Stomach (tissue), 8 donors: ENCODE measurements at regions not wholly inside any gene's neighbourhood (a gene's known extent, or its start where the extent isn't known, plus 50 kb on each side); places are given as distances from the start of the nearest gene placed in this dataset.
"Not testable (repeated sequence)": the region's sequence is repeated elsewhere in the genome, so short reads cannot be mapped to it uniquely, and the experiment has no call there.

Source experiments
- DNase-seq, 2 donors: peaks; one replicate each; pipeline versions ENCODE4 v3.0.0 to v3.0.0-alpha.2; 2013 to 2019
- H3K27ac ChIP-seq, 5 donors: fragments of 200-600 bp in 4 of 5; sonication (generic) in 4 of 5; one replicate each; pipeline ENCODE4 v1.5.1; 2013 to 2019; ENCODE audit warnings: mild to moderate bottlenecking in 1 of 5, moderate library complexity in 1 of 5
- H3K27me3 ChIP-seq, 3 donors: fragments of 200-600 bp; sonication (generic); one replicate each; pipeline ENCODE4 v1.5.1; 2017 to 2019; ENCODE audit warnings: mixed run types in 1 of 3
- H3K36me3 ChIP-seq, 4 donors: fragments of 200-600 bp; sonication (generic); 1 replicate in 3 of 4; 2 replicates in 1 of 4; pipeline ENCODE4 v1.5.1; 2016 to 2019
- H3K4me1 ChIP-seq, 4 donors: fragments of 200-600 bp; sonication (generic); one replicate each; pipeline ENCODE4 v1.5.1; 2016 to 2019
- H3K4me3 ChIP-seq, 4 donors: fragments of 200-600 bp; sonication (generic) in 3 of 4; one replicate each; pipeline ENCODE4 v1.5.1; 2016 to 2019; ENCODE audit warnings: mild to moderate bottlenecking in 1 of 4
- H3K9me3 ChIP-seq, 4 donors: fragments of 200-600 bp; sonication (generic); one replicate each; pipeline ENCODE4 v1.5.1; 2016 to 2019
- EP300 ChIP-seq: sonication (generic); formaldehyde crosslinking; IDR thresholded peaks from one replicate; pipeline ENCODE4 v1.6.1; 2017; ENCODE audit warnings: antibody characterized with exemption
- POLR2A ChIP-seq, 4 donors: fragments of 450-650 bp; IDR thresholded peaks; one replicate each; pipeline ENCODE4 v1.6.1; 2016; ENCODE audit warnings: antibody characterized with exemption in 4 of 4, control low read depth in 2 of 4, mild to moderate bottlenecking in 1 of 4, moderate library complexity in 1 of 4
- POLR2AphosphoS5 ChIP-seq, 3 donors: sonication (generic); formaldehyde crosslinking; IDR thresholded peaks; one replicate each; pipeline ENCODE4 v1.6.1; 2016; ENCODE audit warnings: antibody characterized with exemption in 3 of 3
- WGBS, 5 donors: extraction: QIAGEN DNeasy Blood & Tissue Kit in 3 of 5; methylation state at CpG; one replicate each; pipeline versions ENCODE4 v1.1.5 to v1.1.7; 2013 to 2018; 5-methylcytosine and 5-hydroxymethylcytosine counted together
- intact Hi-C: fragments of 100-400 bp; cut with DNase I; formaldehyde crosslinking; loops from one replicate; pipeline ENCODE4 v1.15.1; 2023; ENCODE audit warnings: low total_unique reads
- TF ChIP-seq, protein P1 (sequence below), 7 experiments: fragments of 450-650 bp in 4 of 7; fragments of 200-600 bp in 3 of 7; sonication (generic) in 3 of 7; IDR thresholded peaks; one replicate each; pipeline ENCODE4 v1.5.1; 2016 to 2019; ENCODE audit warnings: antibody characterized with exemption in 7 of 7, control low read depth in 2 of 7, mild to moderate bottlenecking in 1 of 7
- donor health status: healthy with polysubstance abuse.
- donor health status: Bipolar disorder and iron deficiency.
- donor health status: healthy.

DNA sequence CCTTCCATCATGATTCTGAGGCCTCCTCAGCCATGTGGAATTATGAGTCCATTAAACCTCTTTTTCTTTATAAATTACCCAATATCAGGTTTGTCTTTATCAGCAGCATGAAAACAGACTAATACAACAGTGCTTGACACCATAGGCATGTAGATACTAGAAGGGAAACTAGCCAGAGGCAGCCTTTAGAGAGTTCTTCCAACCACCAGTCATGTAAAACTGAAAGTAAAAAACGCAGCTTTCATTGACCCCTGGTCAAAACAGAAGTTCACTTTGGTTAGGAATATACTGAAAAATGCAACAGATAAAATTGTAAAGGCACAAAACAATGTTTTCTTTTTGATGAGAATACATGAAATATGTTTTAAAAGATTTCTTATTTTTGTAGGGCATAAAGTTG lies 122.8 kb upstream of the L3MBTL4 start:
- 10 to 22% (median 15%) methylated on average over 1 of the region's 1 CpG for WGBS, 5 donors
- no peak overlapping the region for H3K27ac ChIP-seq
- no peak overlapping the region for H3K4me3 ChIP-seq
- no peaks in the 10 kb centered on the region for H3K4me1 ChIP-seq
- H3K36me3 ChIP-seq = no peaks in the 10 kb centered on the region
- intact Hi-C loops = no loop called here
- no peak for TF ChIP-seq POLR2AphosphoS5 (IDR thresholded peaks at IDR 0.05)
- H3K27me3 ChIP-seq = no peaks in the 10 kb centered on the region
- H3K9me3 ChIP-seq = no peaks in the 10 kb centered on the region
- DNase-seq = peak in 1 of 2 donors; percentile 21

DNA sequence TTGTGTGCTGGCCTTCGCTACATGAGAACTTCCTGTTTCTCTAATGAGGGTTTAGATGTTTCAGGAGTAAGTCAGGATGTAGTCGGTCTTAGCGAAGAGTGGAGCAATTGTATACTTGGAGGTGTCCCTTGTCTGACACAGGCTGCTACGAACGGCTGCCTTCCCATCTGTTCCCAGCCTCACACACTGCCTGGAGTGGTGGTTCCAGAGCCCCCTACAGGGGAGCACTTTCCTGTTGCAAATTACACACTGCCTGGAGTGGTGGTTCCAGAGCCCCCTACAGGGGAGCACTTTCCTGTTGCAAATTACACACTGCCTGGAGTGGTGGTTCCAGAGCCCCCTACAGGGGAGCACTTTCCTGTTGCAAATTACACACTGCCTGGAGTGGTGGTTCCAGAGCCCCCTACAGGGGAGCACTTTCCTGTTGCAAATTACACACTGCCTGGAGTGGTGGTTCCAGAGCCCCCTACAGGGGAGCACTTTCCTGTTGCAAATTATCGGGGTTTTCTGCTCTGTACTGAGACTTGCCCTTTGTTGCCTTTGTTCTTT lies 126.5 kb upstream of the L3MBTL4 start:
- H3K27ac ChIP-seq, H3K27me3 ChIP-seq, H3K4me1 ChIP-seq, H3K36me3 ChIP-seq, H3K4me3 ChIP-seq, intact Hi-C loops, H3K9me3 ChIP-seq: not testable (repeated sequence)
- 26 to 68% (median 58%) methylated on average over 6 of the region's 6 CpGs for WGBS, 5 donors
- peak in 1 of 2 donors; percentile 21 for DNase-seq

DNA sequence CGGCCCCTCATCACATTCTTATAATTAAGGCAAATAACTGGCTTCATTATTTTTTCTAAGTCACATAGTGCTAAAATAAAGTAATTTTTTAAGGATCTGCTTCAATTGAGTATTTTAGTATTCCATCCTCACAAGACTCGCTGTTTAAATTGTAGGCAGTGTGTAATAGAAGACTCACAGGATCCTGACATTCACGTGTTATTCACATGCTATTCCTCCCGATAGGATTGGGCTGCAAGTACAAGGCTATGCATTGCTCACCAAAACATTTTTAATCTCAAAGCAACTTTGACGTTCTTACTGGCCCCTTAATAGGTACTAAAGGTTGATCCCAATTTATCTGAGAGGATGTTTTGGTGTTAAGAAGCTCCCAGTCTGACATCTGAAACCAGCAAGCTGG lies 127.6 kb upstream of the L3MBTL4 start:
- WGBS, 5 donors = 76 to 82% (median 78%) methylated on average over 5 of the region's 5 CpGs
- Histone ChIP-seq H3K27ac (no peak overlapping the region), H3K4me1 (no peaks in the 10 kb centered on the region), H3K4me3 (no peak overlapping the region), H3K9me3 (no peaks in the 10 kb centered on the region), H3K27me3 (no peaks in the 10 kb centered on the region), H3K36me3 (no peaks in the 10 kb centered on the region)
- no peak for TF ChIP-seq EP300
- no peak for TF ChIP-seq POLR2AphosphoS5 (IDR thresholded peaks at IDR 0.05)
- TF ChIP-seq POLR2A (IDR thresholded peaks at IDR 0.05) = no peak
- TF ChIP-seq, protein P1, sequence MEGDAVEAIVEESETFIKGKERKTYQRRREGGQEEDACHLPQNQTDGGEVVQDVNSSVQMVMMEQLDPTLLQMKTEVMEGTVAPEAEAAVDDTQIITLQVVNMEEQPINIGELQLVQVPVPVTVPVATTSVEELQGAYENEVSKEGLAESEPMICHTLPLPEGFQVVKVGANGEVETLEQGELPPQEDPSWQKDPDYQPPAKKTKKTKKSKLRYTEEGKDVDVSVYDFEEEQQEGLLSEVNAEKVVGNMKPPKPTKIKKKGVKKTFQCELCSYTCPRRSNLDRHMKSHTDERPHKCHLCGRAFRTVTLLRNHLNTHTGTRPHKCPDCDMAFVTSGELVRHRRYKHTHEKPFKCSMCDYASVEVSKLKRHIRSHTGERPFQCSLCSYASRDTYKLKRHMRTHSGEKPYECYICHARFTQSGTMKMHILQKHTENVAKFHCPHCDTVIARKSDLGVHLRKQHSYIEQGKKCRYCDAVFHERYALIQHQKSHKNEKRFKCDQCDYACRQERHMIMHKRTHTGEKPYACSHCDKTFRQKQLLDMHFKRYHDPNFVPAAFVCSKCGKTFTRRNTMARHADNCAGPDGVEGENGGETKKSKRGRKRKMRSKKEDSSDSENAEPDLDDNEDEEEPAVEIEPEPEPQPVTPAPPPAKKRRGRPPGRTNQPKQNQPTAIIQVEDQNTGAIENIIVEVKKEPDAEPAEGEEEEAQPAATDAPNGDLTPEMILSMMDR (IDR thresholded peaks at IDR 0.05) = no peak
- intact Hi-C loops = loop anchor here (2.0 kb wide), 1 partner anchor 345 kb away; no protein-coding TSS in a partner anchor
- no peak for DNase-seq

DNA sequence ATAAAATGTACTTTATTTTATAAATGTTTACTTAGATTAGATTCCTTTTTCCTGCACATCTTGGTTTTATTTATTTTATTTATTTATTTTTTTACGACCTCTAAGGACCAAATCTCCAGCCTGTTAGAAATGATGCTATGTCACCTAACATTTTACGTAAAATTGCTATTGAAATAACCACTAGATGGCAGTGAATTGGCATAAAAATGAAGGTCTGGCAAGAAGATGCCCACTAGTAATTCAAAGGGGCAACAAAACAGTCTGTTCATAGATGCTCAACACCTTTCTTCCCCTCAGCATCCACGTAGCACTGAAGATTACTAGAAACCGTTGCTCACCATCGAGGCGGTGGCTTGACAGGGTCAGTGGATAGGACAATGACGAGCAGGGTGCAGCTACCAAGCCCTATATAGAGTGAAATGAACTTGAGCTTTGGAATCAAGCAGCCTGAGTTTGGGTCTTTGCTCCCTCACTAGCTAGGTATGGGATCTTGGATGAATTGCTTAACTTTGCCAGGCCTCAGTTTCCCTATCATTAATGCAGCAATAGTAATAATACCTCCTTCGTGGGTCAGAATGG lies 128.7 kb upstream of the L3MBTL4 start:
- no peak for TF ChIP-seq POLR2AphosphoS5 (IDR thresholded peaks at IDR 0.05)
- TF ChIP-seq, protein P1 (IDR thresholded peaks at IDR 0.05) = peak in 3 of 7 experiments; percentile 40 to 41 (median 41)
- intact Hi-C loops = loop anchor here (2.0 kb wide), 1 partner anchor 343 kb away; no protein-coding TSS in a partner anchor
- DNase-seq = peak in 1 of 2 donors; percentile 55
- H3K9me3 ChIP-seq = no peaks in the 10 kb centered on the region
- WGBS, 5 donors = 34 to 43% (median 36%) methylated on average over 8 of the region's 8 CpGs
- no peak overlapping the region for H3K27ac ChIP-seq
- no peaks in the 10 kb centered on the region for H3K4me1 ChIP-seq
- no peak overlapping the region for H3K4me3 ChIP-seq
- no peaks in the 10 kb centered on the region for H3K36me3 ChIP-seq
- H3K27me3 ChIP-seq = no peaks in the 10 kb centered on the region

DNA sequence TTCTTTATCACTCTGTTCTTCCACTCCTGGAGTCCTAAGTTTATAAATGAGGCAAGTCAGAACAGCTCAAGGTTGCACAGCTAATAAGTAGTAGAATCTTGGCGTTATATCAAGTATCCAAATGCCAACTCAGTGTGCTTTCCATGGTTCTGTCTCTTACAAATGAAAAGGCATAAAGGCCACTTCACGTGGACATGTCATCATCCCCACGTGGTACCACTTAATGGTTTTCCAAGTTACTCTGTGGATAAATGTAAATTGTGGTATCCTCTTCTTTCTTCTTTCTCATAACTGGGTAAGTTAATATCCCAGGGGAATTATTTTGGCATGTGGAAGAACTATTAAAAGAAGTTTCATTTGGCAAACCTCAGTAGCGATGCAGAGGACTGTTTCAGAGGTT lies 131.5 kb upstream of the L3MBTL4 start:
- Histone ChIP-seq H3K27me3 (no peaks in the 10 kb centered on the region), H3K4me3 (no peak overlapping the region), H3K4me1 (no peaks in the 10 kb centered on the region), H3K27ac (no peak overlapping the region), H3K9me3 (no peaks in the 10 kb centered on the region), H3K36me3 (no peaks in the 10 kb centered on the region)
- DNase-seq = no peak
- WGBS, 5 donors = 72 to 86% (median 74%) methylated on average over 4 of the region's 4 CpGs
- intact Hi-C loops = no loop called here
- TF ChIP-seq POLR2A (IDR thresholded peaks at IDR 0.05) (no peak), EP300 (no peak), POLR2AphosphoS5 (IDR thresholded peaks at IDR 0.05) (no peak)
- TF ChIP-seq, protein P1 (IDR thresholded peaks at IDR 0.05) = no peak
